ENCODE measurements at regions not wholly inside any gene's neighbourhood (a gene's known extent, or its start where the extent isn't known, plus 50 kb on each side); places are given as distances from the start of the nearest gene placed in this dataset.
"Not testable (repeated sequence)": the region's sequence is repeated elsewhere in the genome, so short reads cannot be mapped to it uniquely, and the experiment has no call there.

DNA sequence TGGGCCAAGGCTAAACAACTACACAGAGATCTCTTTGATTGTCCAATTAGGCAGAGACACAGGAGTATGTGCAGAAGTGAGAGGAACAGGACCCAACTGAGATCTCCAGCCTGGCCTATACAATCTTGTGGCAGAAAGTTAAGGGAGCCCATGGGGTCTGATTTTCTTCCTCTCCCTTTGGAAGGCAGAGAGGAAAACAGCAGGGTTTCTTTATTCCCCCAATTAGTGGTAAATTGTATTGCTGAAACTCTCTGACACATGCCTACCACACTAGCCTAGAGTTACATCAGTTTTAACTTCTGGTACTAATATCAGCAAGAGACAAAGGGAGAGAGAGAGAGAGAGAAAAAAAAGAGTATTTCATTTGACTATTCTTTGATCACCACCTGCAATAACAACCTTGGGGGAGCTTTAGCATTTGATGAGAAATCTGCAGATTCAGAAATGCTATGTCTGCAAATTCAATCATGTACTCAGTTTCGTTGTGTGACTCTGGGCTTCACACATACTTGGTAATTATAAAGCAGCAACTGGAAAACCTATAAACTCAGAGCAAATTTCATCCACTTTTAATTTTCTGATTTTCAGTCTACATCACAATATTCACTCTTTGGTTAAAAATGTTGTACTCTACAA is 260.3 kb upstream of the SPTLC3 start:
- no peaks in the 10 kb centered on the region for H4K20me1 ChIP-seq (ENCODE audit: control insufficient read depth, insufficient read depth, low read depth, low read length)
- H3K27me3 ChIP-seq (ENCODE audit: control insufficient read depth, low read length) = no peaks in the 10 kb centered on the region
- no peak overlapping the region for H3K4me2 ChIP-seq (ENCODE audit: low read length)
- H3K27ac ChIP-seq (ENCODE audit: low read depth, low read length) = no peak overlapping the region
- H3K9me3 ChIP-seq (ENCODE audit: control insufficient read depth, insufficient read depth, low read length) = no peaks in the 10 kb centered on the region
- TF ChIP-seq EZH2phosphoT487 (IDR thresholded peaks at IDR 0.05; ENCODE audit: borderline replicate concordance, low read length) = no peak
- TF ChIP-seq, protein P1, sequence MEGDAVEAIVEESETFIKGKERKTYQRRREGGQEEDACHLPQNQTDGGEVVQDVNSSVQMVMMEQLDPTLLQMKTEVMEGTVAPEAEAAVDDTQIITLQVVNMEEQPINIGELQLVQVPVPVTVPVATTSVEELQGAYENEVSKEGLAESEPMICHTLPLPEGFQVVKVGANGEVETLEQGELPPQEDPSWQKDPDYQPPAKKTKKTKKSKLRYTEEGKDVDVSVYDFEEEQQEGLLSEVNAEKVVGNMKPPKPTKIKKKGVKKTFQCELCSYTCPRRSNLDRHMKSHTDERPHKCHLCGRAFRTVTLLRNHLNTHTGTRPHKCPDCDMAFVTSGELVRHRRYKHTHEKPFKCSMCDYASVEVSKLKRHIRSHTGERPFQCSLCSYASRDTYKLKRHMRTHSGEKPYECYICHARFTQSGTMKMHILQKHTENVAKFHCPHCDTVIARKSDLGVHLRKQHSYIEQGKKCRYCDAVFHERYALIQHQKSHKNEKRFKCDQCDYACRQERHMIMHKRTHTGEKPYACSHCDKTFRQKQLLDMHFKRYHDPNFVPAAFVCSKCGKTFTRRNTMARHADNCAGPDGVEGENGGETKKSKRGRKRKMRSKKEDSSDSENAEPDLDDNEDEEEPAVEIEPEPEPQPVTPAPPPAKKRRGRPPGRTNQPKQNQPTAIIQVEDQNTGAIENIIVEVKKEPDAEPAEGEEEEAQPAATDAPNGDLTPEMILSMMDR (IDR thresholded peaks at IDR 0.05; ENCODE audit: low read depth, low read length, poor library complexity, severe bottlenecking) = no peak
- no peaks in the 10 kb centered on the region for H3K36me3 ChIP-seq (ENCODE audit: control insufficient read depth, low read length)
- no peaks in the 10 kb centered on the region for H3F3A ChIP-seq (ENCODE audit: control insufficient read depth, insufficient read depth)
- no peaks in the 10 kb centered on the region for H3K4me1 ChIP-seq (ENCODE audit: control insufficient read depth, low read length)
- H3K79me2 ChIP-seq (ENCODE audit: control insufficient read depth, low read length) = no peaks in the 10 kb centered on the region
- H3K9me2 ChIP-seq (replicated peaks; ENCODE audit: control insufficient read depth, low read length) = no peaks in the 10 kb centered on the region; the same call in 1 of the 2 replicates
- no peak overlapping the region for H3K4me3 ChIP-seq (ENCODE audit: low read length)

DNA sequence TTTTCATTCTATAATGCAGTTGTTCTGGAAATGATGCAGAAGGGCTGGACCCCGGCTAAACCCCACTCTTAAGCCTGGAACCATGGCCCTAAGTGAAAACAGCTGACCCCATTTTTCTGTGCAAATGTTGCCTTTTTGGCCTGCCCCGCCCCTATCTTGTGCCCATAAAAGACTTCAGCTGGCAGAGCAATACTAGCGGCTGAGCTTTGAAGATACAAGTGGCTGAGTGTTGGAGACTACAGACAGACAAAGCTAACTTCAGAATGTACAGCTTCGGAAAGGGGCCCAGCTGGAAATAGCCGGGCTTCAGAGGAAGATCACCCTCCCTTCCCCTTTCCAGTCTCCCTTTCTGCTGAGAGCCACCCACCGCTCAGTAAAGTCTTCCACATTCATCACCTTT is 258.6 kb upstream of the SPTLC3 start:
- no peaks in the 10 kb centered on the region for H3K9me2 ChIP-seq (replicated peaks; ENCODE audit: control insufficient read depth, low read length)

DNA sequence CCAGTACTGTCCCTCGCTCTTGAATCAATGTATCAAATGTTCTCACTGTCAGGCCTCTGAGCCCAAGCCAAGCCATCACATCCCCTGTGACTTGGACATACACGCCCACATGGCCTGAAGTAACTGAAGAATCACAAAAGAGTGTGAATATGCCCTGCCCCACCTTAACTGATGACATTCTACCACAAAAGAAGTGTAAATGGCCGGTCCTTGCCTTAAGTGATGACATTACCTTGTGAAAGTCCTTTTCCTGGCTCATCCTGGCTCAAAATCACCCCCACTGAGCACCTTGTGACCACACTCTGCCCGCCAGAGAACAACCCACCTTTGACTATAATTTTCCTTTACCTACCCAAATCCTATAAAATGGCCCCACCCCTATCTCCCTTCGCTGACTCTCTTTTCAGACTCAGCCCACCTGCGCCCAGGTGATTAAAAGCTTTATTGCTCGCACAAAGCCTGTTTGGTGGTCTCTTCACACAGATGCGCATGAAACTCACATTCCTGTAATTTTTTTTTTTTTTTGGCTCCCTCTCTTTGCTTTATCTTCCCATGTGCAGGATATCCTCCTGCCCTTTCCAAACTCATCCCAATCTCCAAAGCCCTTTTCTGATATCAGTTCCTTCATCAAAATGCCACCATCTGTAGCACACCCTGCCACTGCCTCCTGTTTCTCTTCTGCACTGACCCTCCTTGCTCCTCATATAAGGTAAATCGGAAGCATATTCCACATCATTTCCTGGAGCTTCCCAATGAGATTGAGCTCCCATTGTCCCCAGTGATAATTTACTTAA is 255.7 kb upstream of the SPTLC3 start:
- H3K4me2 ChIP-seq (ENCODE audit: low read length); H4K20me1 ChIP-seq (ENCODE audit: control insufficient read depth, insufficient read depth, low read depth, low read length); H3K79me2 ChIP-seq (ENCODE audit: control insufficient read depth, low read length); H3K4me1 ChIP-seq (ENCODE audit: control insufficient read depth, low read length); H3K9me2 ChIP-seq (replicated peaks; ENCODE audit: control insufficient read depth, low read length); H3K27ac ChIP-seq (ENCODE audit: low read depth, low read length); H3K27me3 ChIP-seq (ENCODE audit: control insufficient read depth, low read length); H3F3A ChIP-seq (ENCODE audit: control insufficient read depth, insufficient read depth); H3K36me3 ChIP-seq (ENCODE audit: control insufficient read depth, low read length); H3K9me3 ChIP-seq (ENCODE audit: control insufficient read depth, insufficient read depth, low read length); H3K4me3 ChIP-seq (ENCODE audit: low read length): not testable (repeated sequence)

More for the DNA sequence above, 258.6 kb upstream of the SPTLC3 start:
- Histone ChIP-seq H3K9me3 (ENCODE audit: control insufficient read depth, insufficient read depth, low read length) (no peaks in the 10 kb centered on the region), H3K27ac (ENCODE audit: low read depth, low read length) (no peak overlapping the region), H3K79me2 (ENCODE audit: control insufficient read depth, low read length) (no peaks in the 10 kb centered on the region), H3K4me3 (ENCODE audit: low read length) (no peak overlapping the region), H4K20me1 (ENCODE audit: control insufficient read depth, insufficient read depth, low read depth, low read length) (no peaks in the 10 kb centered on the region), H3K27me3 (ENCODE audit: control insufficient read depth, low read length) (no peaks in the 10 kb centered on the region), H3K36me3 (ENCODE audit: control insufficient read depth, low read length) (no peaks in the 10 kb centered on the region), H3F3A (ENCODE audit: control insufficient read depth, insufficient read depth) (no peaks in the 10 kb centered on the region), H3K4me1 (ENCODE audit: control insufficient read depth, low read length) (no peaks in the 10 kb centered on the region), H3K4me2 (ENCODE audit: low read length) (no peak overlapping the region)
- no peak for TF ChIP-seq EZH2phosphoT487 (IDR thresholded peaks at IDR 0.05; ENCODE audit: borderline replicate concordance, low read length)
- TF ChIP-seq, protein P1 (IDR thresholded peaks at IDR 0.05; ENCODE audit: low read depth, low read length, poor library complexity, severe bottlenecking) = no peak

DNA sequence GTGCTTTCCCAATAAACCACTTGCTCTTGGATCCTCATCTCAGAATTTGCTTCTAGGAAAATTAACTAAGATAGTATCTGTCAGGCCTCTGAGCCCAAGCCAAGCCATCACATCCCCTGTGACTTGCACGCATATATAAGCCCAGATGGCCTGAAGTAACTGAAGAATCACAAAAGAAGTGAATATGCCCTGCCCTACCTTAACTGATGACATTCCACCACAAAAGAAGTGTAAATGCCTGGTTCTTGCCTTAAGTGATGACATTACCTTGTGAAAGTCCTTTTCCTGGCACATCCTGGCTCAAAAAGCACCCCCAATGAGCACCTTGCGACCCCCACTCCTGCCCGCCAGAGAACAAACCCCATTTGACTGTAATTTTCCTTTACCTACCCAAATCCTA is 255.0 kb upstream of the SPTLC3 start:
- H3K27ac ChIP-seq (ENCODE audit: low read depth, low read length) = not testable (repeated sequence)

DNA sequence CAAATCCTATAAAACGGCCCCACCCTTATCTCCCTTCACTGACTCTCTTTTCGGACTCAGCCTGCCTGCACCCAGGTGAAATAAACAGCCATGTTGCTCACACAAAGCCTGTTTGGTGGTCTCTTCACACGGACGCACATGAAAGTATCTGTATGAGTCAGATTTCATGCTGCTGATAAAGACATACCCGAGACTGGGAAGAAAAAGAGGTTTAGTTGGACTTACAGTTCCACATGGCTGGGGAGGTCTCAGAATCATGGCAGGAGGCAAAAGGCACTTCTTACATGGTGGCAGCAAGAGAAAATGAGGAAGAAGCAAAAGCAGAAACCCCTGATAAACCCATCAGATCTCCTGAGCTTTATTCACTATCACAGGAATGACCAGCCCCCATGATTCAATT is 249.3 kb upstream of the SPTLC3 start:
- H3K36me3 ChIP-seq (ENCODE audit: control insufficient read depth, low read length); H3K4me2 ChIP-seq (ENCODE audit: low read length); H3K27me3 ChIP-seq (ENCODE audit: control insufficient read depth, low read length); H3K4me1 ChIP-seq (ENCODE audit: control insufficient read depth, low read length); H3K9me3 ChIP-seq (ENCODE audit: control insufficient read depth, insufficient read depth, low read length); H3K9me2 ChIP-seq (replicated peaks; ENCODE audit: control insufficient read depth, low read length); H3K79me2 ChIP-seq (ENCODE audit: control insufficient read depth, low read length); H3K27ac ChIP-seq (ENCODE audit: low read depth, low read length); H3K4me3 ChIP-seq (ENCODE audit: low read length); H3F3A ChIP-seq (ENCODE audit: control insufficient read depth, insufficient read depth); H4K20me1 ChIP-seq (ENCODE audit: control insufficient read depth, insufficient read depth, low read depth, low read length): not testable (repeated sequence)

More for the DNA sequence above, 255.0 kb upstream of the SPTLC3 start:
- not testable (repeated sequence) for H3K9me3 ChIP-seq (ENCODE audit: control insufficient read depth, insufficient read depth, low read length); H3K79me2 ChIP-seq (ENCODE audit: control insufficient read depth, low read length); H3K36me3 ChIP-seq (ENCODE audit: control insufficient read depth, low read length); H3F3A ChIP-seq (ENCODE audit: control insufficient read depth, insufficient read depth); H3K4me2 ChIP-seq (ENCODE audit: low read length); H3K27me3 ChIP-seq (ENCODE audit: control insufficient read depth, low read length); H4K20me1 ChIP-seq (ENCODE audit: control insufficient read depth, insufficient read depth, low read depth, low read length); H3K4me1 ChIP-seq (ENCODE audit: control insufficient read depth, low read length); H3K9me2 ChIP-seq (replicated peaks; ENCODE audit: control insufficient read depth, low read length); H3K4me3 ChIP-seq (ENCODE audit: low read length)

Data from DOHH2 (cell line).